ES-I3 (cell line): ENCODE measurements at regions not wholly inside any gene's neighbourhood (a gene's known extent, or its start where the extent isn't known, plus 50 kb on each side); places are given as distances from the start of the nearest gene placed in this dataset.

Experiments
- H3K36me3 ChIP-seq: 2 replicates; pipeline ENCODE4 v1.6.1; 2013; ENCODE audit warnings: mild to moderate bottlenecking, low read length, control low read depth, moderate library complexity; ENCODE audit not compliant: insufficient read depth
- H3K4me1 ChIP-seq: 2 replicates; pipeline ENCODE4 v1.6.1; 2013; ENCODE audit warnings: mild to moderate bottlenecking, control low read depth, low read length; ENCODE audit not compliant: insufficient read depth
- H3K9ac ChIP-seq: 2 replicates; pipeline ENCODE4 v1.6.1; 2013; ENCODE audit warnings: low read depth, mild to moderate bottlenecking, low read length, moderate library complexity
- H3K9me3 ChIP-seq: 2 replicates; pipeline ENCODE4 v1.6.1; 2013; ENCODE audit warnings: mild to moderate bottlenecking, low read length, moderate library complexity; ENCODE audit not compliant: control insufficient read depth, insufficient read depth

- H3K4me1 ChIP-seq = peaks cover 31% of the 10 kb centered on the region
- no peaks in the 10 kb centered on the region for H3K9me3 ChIP-seq
- no peaks in the 10 kb centered on the region for H3K36me3 ChIP-seq
- H3K9ac ChIP-seq = no peak overlapping the region
These were observed 452.0 kb upstream of the ZNF608 start for GRCh38 chr5:125198270-125198974.

- Histone ChIP-seq H3K36me3 (no peaks in the 10 kb centered on the region; the same call in 1 of the 2 replicates), H3K9ac (no peak overlapping the region), H3K9me3 (no peaks in the 10 kb centered on the region), H3K4me1 (peaks cover 31% of the 10 kb centered on the region)
These were observed 452.9 kb upstream of the ZNF608 start for GRCh38 chr5:125199373-125199772.

- Histone ChIP-seq H3K4me1 (peaks cover 31% of the 10 kb centered on the region), H3K9ac (peak overlapping the region; percentile 2; the same call in 1 of the 2 replicates), H3K36me3 (no peaks in the 10 kb centered on the region; the same call in 1 of the 2 replicates), H3K9me3 (no peaks in the 10 kb centered on the region)
These were observed 453.8 kb upstream of the ZNF608 start for GRCh38 chr5:125199968-125200865.

- Histone ChIP-seq H3K9ac (peak overlapping the region; percentile 2; the same call in 1 of the 2 replicates), H3K9me3 (no peaks in the 10 kb centered on the region; the same call in 1 of the 2 replicates), H3K4me1 (peaks cover 31% of the 10 kb centered on the region)
These were observed 454.5 kb upstream of the ZNF608 start for GRCh38 chr5:125200866-125201373.

GRCh38 chr5:125201446-125202052 is 455.1 kb upstream of the ZNF608 start:
- Histone ChIP-seq H3K36me3 (no peaks in the 10 kb centered on the region; the same call in 1 of the 2 replicates), H3K9me3 (no peaks in the 10 kb centered on the region; the same call in 1 of the 2 replicates), H3K9ac (no peak overlapping the region), H3K4me1 (peaks cover 25% of the 10 kb centered on the region)

More at GRCh38 chr5:125200866-125201373, 454.5 kb upstream of the ZNF608 start:
- H3K36me3 ChIP-seq = no peaks in the 10 kb centered on the region; the same call in 1 of the 2 replicates

GRCh38 chr5:125202353-125202752 is 455.9 kb upstream of the ZNF608 start:
- H3K9ac ChIP-seq = no peak overlapping the region
- H3K9me3 ChIP-seq = no peaks in the 10 kb centered on the region; the same call in 1 of the 2 replicates
- no peaks in the 10 kb centered on the region; the same call in 1 of the 2 replicates for H3K36me3 ChIP-seq
- H3K4me1 ChIP-seq = peaks cover 23% of the 10 kb centered on the region

- H3K36me3 ChIP-seq = no peaks in the 10 kb centered on the region; the same call in 1 of the 2 replicates
- peaks cover 23% of the 10 kb centered on the region for H3K4me1 ChIP-seq
- H3K9me3 ChIP-seq = no peaks in the 10 kb centered on the region; the same call in 1 of the 2 replicates
- no peak overlapping the region for H3K9ac ChIP-seq
These were observed 456.5 kb upstream of the ZNF608 start for GRCh38 chr5:125202871-125203438.

- Histone ChIP-seq H3K9ac (no peak overlapping the region), H3K36me3 (no peaks in the 10 kb centered on the region; the same call in 1 of the 2 replicates), H3K9me3 (no peaks in the 10 kb centered on the region; the same call in 1 of the 2 replicates), H3K4me1 (peaks cover 16% of the 10 kb centered on the region)
These were observed 457.5 kb upstream of the ZNF608 start for GRCh38 chr5:125203912-125204311.

GRCh38 chr5:125205601-125206225 is 459.3 kb upstream of the ZNF608 start:
- no peak overlapping the region; the same call in 1 of the 2 replicates for H3K9ac ChIP-seq
- no peaks in the 10 kb centered on the region; the same call in 1 of the 2 replicates for H3K9me3 ChIP-seq
- peaks cover 5% of the 10 kb centered on the region for H3K4me1 ChIP-seq
- no peaks in the 10 kb centered on the region; the same call in 1 of the 2 replicates for H3K36me3 ChIP-seq

GRCh38 chr5:125207856-125208255 is 461.4 kb upstream of the ZNF608 start:
- H3K9me3 ChIP-seq = no peaks in the 10 kb centered on the region; the same call in 1 of the 2 replicates
- no peaks in the 10 kb centered on the region; the same call in 1 of the 2 replicates for H3K36me3 ChIP-seq
- no peaks in the 10 kb centered on the region; the same call in 1 of the 2 replicates for H3K4me1 ChIP-seq
- H3K9ac ChIP-seq = no peak overlapping the region

GRCh38 chr5:125209650-125210049 is 463.2 kb upstream of the ZNF608 start:
- Histone ChIP-seq H3K36me3 (no peaks in the 10 kb centered on the region; the same call in 1 of the 2 replicates), H3K9me3 (no peaks in the 10 kb centered on the region; the same call in 1 of the 2 replicates), H3K4me1 (no peaks in the 10 kb centered on the region), H3K9ac (no peak overlapping the region)

GRCh38 chr5:125210242-125210947 is 464.0 kb upstream of the ZNF608 start:
- H3K9ac ChIP-seq = no peak overlapping the region
- H3K4me1 ChIP-seq = no peaks in the 10 kb centered on the region
- H3K36me3 ChIP-seq = no peaks in the 10 kb centered on the region; the same call in 1 of the 2 replicates

GRCh38 chr5:125214080-125214479 is 467.6 kb upstream of the ZNF608 start:
- H3K9me3 ChIP-seq = no peaks in the 10 kb centered on the region
- H3K36me3 ChIP-seq = no peaks in the 10 kb centered on the region; the same call in 1 of the 2 replicates
- no peak overlapping the region for H3K9ac ChIP-seq
- no peaks in the 10 kb centered on the region for H3K4me1 ChIP-seq

More at GRCh38 chr5:125210242-125210947, 464.0 kb upstream of the ZNF608 start:
- H3K9me3 ChIP-seq = no peaks in the 10 kb centered on the region; the same call in 1 of the 2 replicates
